Stomach (tissue), 8 donors: ENCODE measurements at regions not wholly inside any gene's neighbourhood (a gene's known extent, or its start where the extent isn't known, plus 50 kb on each side); places are given as distances from the start of the nearest gene placed in this dataset.

Experiments
- DNase-seq, 2 donors: peaks; one replicate each; pipeline versions ENCODE4 v3.0.0 to v3.0.0-alpha.2; 2013 to 2019
- H3K27ac ChIP-seq, 5 donors: fragments of 200-600 bp in 4 of 5; sonication (generic) in 4 of 5; one replicate each; pipeline ENCODE4 v1.5.1; 2013 to 2019; ENCODE audit warnings: mild to moderate bottlenecking in 1 of 5, moderate library complexity in 1 of 5
- H3K27me3 ChIP-seq, 3 donors: fragments of 200-600 bp; sonication (generic); one replicate each; pipeline ENCODE4 v1.5.1; 2017 to 2019; ENCODE audit warnings: mixed run types in 1 of 3
- H3K36me3 ChIP-seq, 4 donors: fragments of 200-600 bp; sonication (generic); 1 replicate in 3 of 4; 2 replicates in 1 of 4; pipeline ENCODE4 v1.5.1; 2016 to 2019
- H3K4me1 ChIP-seq, 4 donors: fragments of 200-600 bp; sonication (generic); one replicate each; pipeline ENCODE4 v1.5.1; 2016 to 2019
- H3K4me3 ChIP-seq, 4 donors: fragments of 200-600 bp; sonication (generic) in 3 of 4; one replicate each; pipeline ENCODE4 v1.5.1; 2016 to 2019; ENCODE audit warnings: mild to moderate bottlenecking in 1 of 4
- H3K9me3 ChIP-seq, 4 donors: fragments of 200-600 bp; sonication (generic); one replicate each; pipeline ENCODE4 v1.5.1; 2016 to 2019
- EP300 ChIP-seq: sonication (generic); formaldehyde crosslinking; IDR thresholded peaks from one replicate; pipeline ENCODE4 v1.6.1; 2017; ENCODE audit warnings: antibody characterized with exemption
- POLR2A ChIP-seq, 4 donors: fragments of 450-650 bp; IDR thresholded peaks; one replicate each; pipeline ENCODE4 v1.6.1; 2016; ENCODE audit warnings: antibody characterized with exemption in 4 of 4, control low read depth in 2 of 4, mild to moderate bottlenecking in 1 of 4, moderate library complexity in 1 of 4
- POLR2AphosphoS5 ChIP-seq, 3 donors: sonication (generic); formaldehyde crosslinking; IDR thresholded peaks; one replicate each; pipeline ENCODE4 v1.6.1; 2016; ENCODE audit warnings: antibody characterized with exemption in 3 of 3
- WGBS, 5 donors: extraction: QIAGEN DNeasy Blood & Tissue Kit in 3 of 5; methylation state at CpG; one replicate each; pipeline versions ENCODE4 v1.1.5 to v1.1.7; 2013 to 2018; 5-methylcytosine and 5-hydroxymethylcytosine counted together
- intact Hi-C: fragments of 100-400 bp; cut with DNase I; formaldehyde crosslinking; loops from one replicate; pipeline ENCODE4 v1.15.1; 2023; ENCODE audit warnings: low total_unique reads
- TF ChIP-seq, protein P1 (sequence below), 7 experiments: fragments of 450-650 bp in 4 of 7; fragments of 200-600 bp in 3 of 7; sonication (generic) in 3 of 7; IDR thresholded peaks; one replicate each; pipeline ENCODE4 v1.5.1; 2016 to 2019; ENCODE audit warnings: antibody characterized with exemption in 7 of 7, control low read depth in 2 of 7, mild to moderate bottlenecking in 1 of 7
- donor health status: healthy with polysubstance abuse.
- donor health status: Bipolar disorder and iron deficiency.
- donor health status: healthy.

DNA sequence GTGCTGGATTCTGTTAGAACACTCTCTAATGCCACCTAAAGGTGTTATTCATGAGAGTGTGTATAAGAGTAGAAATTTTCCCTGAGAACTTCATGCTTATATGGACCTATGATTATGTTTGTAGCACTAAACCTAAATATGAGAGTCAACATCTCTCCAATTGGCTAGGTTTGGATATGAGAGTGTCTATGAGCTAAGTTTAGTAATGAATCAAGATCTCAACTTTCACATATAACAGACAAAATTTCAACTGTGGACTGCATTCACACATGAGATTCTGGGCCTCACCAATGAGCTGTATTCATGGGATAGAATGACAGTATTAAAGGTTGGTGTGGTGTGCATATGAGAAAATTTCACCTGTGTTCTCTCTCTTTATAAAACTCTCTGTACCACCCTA, 242.6 kb downstream of the RPS4Y2 start:
- intact Hi-C loops = no loop called here
- TF ChIP-seq, protein P1, sequence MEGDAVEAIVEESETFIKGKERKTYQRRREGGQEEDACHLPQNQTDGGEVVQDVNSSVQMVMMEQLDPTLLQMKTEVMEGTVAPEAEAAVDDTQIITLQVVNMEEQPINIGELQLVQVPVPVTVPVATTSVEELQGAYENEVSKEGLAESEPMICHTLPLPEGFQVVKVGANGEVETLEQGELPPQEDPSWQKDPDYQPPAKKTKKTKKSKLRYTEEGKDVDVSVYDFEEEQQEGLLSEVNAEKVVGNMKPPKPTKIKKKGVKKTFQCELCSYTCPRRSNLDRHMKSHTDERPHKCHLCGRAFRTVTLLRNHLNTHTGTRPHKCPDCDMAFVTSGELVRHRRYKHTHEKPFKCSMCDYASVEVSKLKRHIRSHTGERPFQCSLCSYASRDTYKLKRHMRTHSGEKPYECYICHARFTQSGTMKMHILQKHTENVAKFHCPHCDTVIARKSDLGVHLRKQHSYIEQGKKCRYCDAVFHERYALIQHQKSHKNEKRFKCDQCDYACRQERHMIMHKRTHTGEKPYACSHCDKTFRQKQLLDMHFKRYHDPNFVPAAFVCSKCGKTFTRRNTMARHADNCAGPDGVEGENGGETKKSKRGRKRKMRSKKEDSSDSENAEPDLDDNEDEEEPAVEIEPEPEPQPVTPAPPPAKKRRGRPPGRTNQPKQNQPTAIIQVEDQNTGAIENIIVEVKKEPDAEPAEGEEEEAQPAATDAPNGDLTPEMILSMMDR (IDR thresholded peaks at IDR 0.05) = no peak
- no peak for TF ChIP-seq EP300
- TF ChIP-seq POLR2A (IDR thresholded peaks at IDR 0.05) = no peak
- no peak for TF ChIP-seq POLR2AphosphoS5 (IDR thresholded peaks at IDR 0.05)
- no peaks in the 10 kb centered on the region for H3K9me3 ChIP-seq

DNA sequence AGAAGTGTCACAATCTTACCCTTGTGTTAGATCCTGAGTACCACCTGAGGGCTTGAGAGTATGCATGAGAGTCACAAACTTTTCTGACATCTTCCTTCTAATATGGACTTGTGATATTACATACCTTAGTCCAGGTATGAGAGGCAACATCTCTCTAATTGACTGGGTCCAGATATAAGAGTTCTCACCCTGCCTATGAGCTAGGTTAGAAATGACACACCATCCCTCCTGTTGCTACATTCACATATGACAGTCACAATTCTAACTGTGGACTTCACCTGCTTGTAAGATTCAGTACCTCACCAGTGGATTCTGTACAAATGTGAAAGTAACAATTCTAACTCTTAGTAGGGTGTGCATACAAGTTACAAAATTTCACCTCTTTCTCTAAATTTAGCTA, 245.2 kb downstream of the RPS4Y2 start:
- Histone ChIP-seq H3K9me3 (no peaks in the 10 kb centered on the region), H3K4me1 (no peaks in the 10 kb centered on the region), H3K4me3 (no peak overlapping the region), H3K27ac (no peak overlapping the region), H3K36me3 (no peaks in the 10 kb centered on the region), H3K27me3 (no peaks in the 10 kb centered on the region)
- no peak for DNase-seq
- TF ChIP-seq POLR2AphosphoS5 (IDR thresholded peaks at IDR 0.05) (no peak), POLR2A (IDR thresholded peaks at IDR 0.05) (no peak), EP300 (no peak)
- TF ChIP-seq, protein P1 (IDR thresholded peaks at IDR 0.05) = no peak
- intact Hi-C loops = no loop called here

More for the DNA sequence above, 242.6 kb downstream of the RPS4Y2 start:
- no peak for DNase-seq
- Histone ChIP-seq H3K4me1 (no peaks in the 10 kb centered on the region), H3K36me3 (no peaks in the 10 kb centered on the region), H3K27me3 (no peaks in the 10 kb centered on the region), H3K27ac (no peak overlapping the region), H3K4me3 (no peak overlapping the region)

DNA sequence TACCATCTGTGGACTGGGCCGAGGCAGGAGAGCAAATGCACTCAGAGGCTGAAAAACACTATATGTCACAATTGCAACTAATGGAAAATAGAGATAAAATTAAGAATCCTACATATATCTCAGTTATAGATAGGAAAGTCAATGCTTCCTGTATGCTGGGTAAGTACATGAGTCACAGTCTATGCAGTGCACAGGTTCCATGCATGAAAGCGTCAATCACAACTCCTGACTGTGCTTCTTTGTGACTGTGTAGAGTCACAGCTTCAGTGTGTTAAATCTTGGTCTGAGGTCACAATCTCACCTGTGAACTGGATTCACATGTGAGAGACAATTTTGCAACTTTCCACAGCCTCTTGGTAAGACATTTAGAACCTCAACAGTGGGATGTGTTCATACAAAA, 247.2 kb downstream of the RPS4Y2 start:
- TF ChIP-seq, protein P1 (IDR thresholded peaks at IDR 0.05) = no peak
- TF ChIP-seq POLR2A (IDR thresholded peaks at IDR 0.05) (no peak), EP300 (no peak), POLR2AphosphoS5 (IDR thresholded peaks at IDR 0.05) (no peak)
- no peaks in the 10 kb centered on the region for H3K36me3 ChIP-seq
- intact Hi-C loops = no loop called here
- no peaks in the 10 kb centered on the region for H3K4me1 ChIP-seq
- DNase-seq = no peak
- H3K4me3 ChIP-seq = no peak overlapping the region
- H3K9me3 ChIP-seq = no peaks in the 10 kb centered on the region
- H3K27ac ChIP-seq = no peak overlapping the region
- H3K27me3 ChIP-seq = no peaks in the 10 kb centered on the region
- WGBS, 5 donors = 68 to 80% (median 78%) methylated on average over 2 of the region's 2 CpGs; no CpG with 5 or more reads in 2 of the 5 donors

DNA sequence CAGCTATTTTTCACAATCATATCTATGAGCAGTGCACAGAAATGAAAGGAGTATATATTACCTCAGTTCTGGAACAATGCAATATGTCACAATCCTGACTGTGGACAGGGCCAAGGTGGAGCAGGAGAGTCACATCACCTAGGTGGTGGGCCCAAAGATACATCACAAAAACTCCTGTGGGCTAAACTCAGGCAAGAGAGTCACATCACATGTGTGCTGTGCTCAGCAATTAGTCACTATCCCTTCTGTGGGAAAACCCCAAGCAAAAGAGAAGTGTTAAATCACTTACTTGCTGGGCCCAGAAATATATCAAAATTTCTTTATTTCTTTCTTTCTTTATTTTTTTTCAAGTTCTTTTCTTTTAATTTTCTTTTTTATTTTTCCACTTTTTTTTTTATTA, 249.6 kb downstream of the RPS4Y2 start:
- H3K4me1 ChIP-seq = no peaks in the 10 kb centered on the region
- H3K9me3 ChIP-seq = no peaks in the 10 kb centered on the region
- TF ChIP-seq POLR2AphosphoS5 (IDR thresholded peaks at IDR 0.05) (no peak), POLR2A (IDR thresholded peaks at IDR 0.05) (no peak), EP300 (no peak)
- TF ChIP-seq, protein P1 (IDR thresholded peaks at IDR 0.05) = no peak
- no peaks in the 10 kb centered on the region for H3K27me3 ChIP-seq
- no peak overlapping the region for H3K4me3 ChIP-seq
- no peak overlapping the region for H3K27ac ChIP-seq
- intact Hi-C loops = no loop called here
- H3K36me3 ChIP-seq = no peaks in the 10 kb centered on the region
- DNase-seq = no peak
